Peyer's patch (tissue), 4 donors: ENCODE measurements at regions not wholly inside any gene's neighbourhood (a gene's known extent, or its start where the extent isn't known, plus 50 kb on each side); places are given as distances from the start of the nearest gene placed in this dataset.

Experiments used
- CTCF ChIP-seq, 6 experiments: fragments of 450-650 bp in 4 of 6; fragments of 200-600 bp in 2 of 6; sonication (generic) in 1 of 6; IDR thresholded peaks; one replicate each; pipeline ENCODE4 v1.5.1; 2017 to 2019; ENCODE audit warnings: antibody characterized with exemption in 6 of 6, mild to moderate bottlenecking in 3 of 6, moderate library complexity in 1 of 6
- POLR2A ChIP-seq, 2 donors: fragments of 450-650 bp; IDR thresholded peaks; one replicate each; pipeline ENCODE4 v1.5.1; 2017; ENCODE audit warnings: antibody characterized with exemption in 2 of 2, mild to moderate bottlenecking in 2 of 2, moderate library complexity in 2 of 2

- TF ChIP-seq CTCF (IDR thresholded peaks at IDR 0.05), result no peak
- no peak for TF ChIP-seq POLR2A (IDR thresholded peaks at IDR 0.05)
These were observed 357.1 kb downstream of the PDGFC start for GRCh38 chr4:156614536-156614935.
